HCT116 (cell line): ENCODE measurements at regions not wholly inside any gene's neighbourhood (a gene's known extent, or its start where the extent isn't known, plus 50 kb on each side); places are given as distances from the start of the nearest gene placed in this dataset.

Experiments used
- ATAC-seq: fragments of 200-7000 bp; cut with Tn5 transposase; 2 replicates; pipeline ENCODE4 v1.9.1; 2020; ENCODE audit warnings: mild to moderate bottlenecking, moderate library complexity
- BruUV-seq: library from RNA; stranded (reverse); fragments of 400-500 nt; replicated peaks from 2 replicates; lab custom pipeline; 2021; lab: Mats Ljungman, UMichigan
- CTCF ChIA-PET: fragments of 300-600 bp; sonication (Branson Sonifier 250); formaldehyde crosslinking; loops from one replicate; lab custom pipeline; 2021; ENCODE audit warnings: antibody characterized with exemption; lab: Charles Lee
- POLR2A ChIA-PET: fragments of 300-600, 350-600 bp; sonication (Branson Sonifier 250); formaldehyde crosslinking; loops from one replicate; lab custom pipeline; 2021; ENCODE audit warnings: antibody characterized with exemption; lab: Charles Lee
- RAD21 ChIA-PET, 2 experiments: fragments of 300-600 bp; sonication (Branson Sonifier 250); formaldehyde crosslinking; loops; one replicate each; lab custom pipeline; 2023; ENCODE audit warnings: low total read pairs in 2 of 2; ENCODE audit not compliant: uncharacterized antibody in 2 of 2, unreplicated experiment in 2 of 2, low non-redundant PET in 1 of 2; lab: Charles Lee
- DNase-seq: peaks from one replicate; pipeline ENCODE4 v3.0.0-alpha.2; 2010; ENCODE audit warnings: low read depth, low spot score
- H2AFZ ChIP-seq: fragments of 200-600 bp; shearing (Covaris generic), sonication (generic); 2 replicates; pipeline ENCODE4 v1.6.1; 2017; ENCODE audit warnings: low read depth, mixed run types, mixed read lengths, antibody characterized with exemption, low read length; ENCODE audit not compliant: poor library complexity, severe bottlenecking
- H3K27ac ChIP-seq: 2 replicates; pipeline ENCODE4 v1.5.1; 2012; ENCODE audit warnings: low read depth, low read length
- H3K27me3 ChIP-seq: fragments of 200-600 bp; sonication (generic); 2 replicates; pipeline ENCODE4 v1.6.1; 2016; ENCODE audit warnings: mixed run types, low read length, mixed read lengths; ENCODE audit not compliant: insufficient read depth
- H3K36me3 ChIP-seq, 2 experiments: fragments of 200-500 bp in 1 of 2; fragments of 200-600 bp in 1 of 2; sonication (Bioruptor generic) in 1 of 2; sonication (generic) in 1 of 2; 2 replicates each; pipeline versions ENCODE4 v1.5.1 to v1.6.1; 2014 to 2016; ENCODE audit warnings: low read length in 2 of 2, inconsistent platforms in 1 of 2, mixed read lengths in 1 of 2, mixed run types in 1 of 2; ENCODE audit not compliant: insufficient read depth in 2 of 2, control insufficient read depth in 1 of 2
- H3K4me1 ChIP-seq, 2 experiments: fragments of 200-600 bp in 1 of 2; sonication (generic) in 1 of 2; 2 replicates each; pipeline versions ENCODE4 v1.5.1 to v1.6.1; 2012 to 2017; ENCODE audit warnings: low read length in 2 of 2, inconsistent platforms in 1 of 2, mild to moderate bottlenecking in 1 of 2, mixed read lengths in 1 of 2, mixed run types in 1 of 2, moderate library complexity in 1 of 2; ENCODE audit not compliant: insufficient read depth in 2 of 2, control insufficient read depth in 1 of 2
- H3K4me2 ChIP-seq: fragments of 200-600 bp; sonication (generic); 2 replicates; pipeline ENCODE4 v1.6.1; 2017; ENCODE audit warnings: mixed run types, low read length, mixed read lengths
- H3K4me3 ChIP-seq, 2 experiments: fragments of 200-600 bp in 1 of 2; sonication (generic) in 1 of 2; replicated peaks in 1 of 2; 2 replicates each; pipeline ENCODE4 v1.5.1; 2011 to 2016; ENCODE audit warnings: low read length in 2 of 2, control low read depth in 1 of 2, low read depth in 1 of 2, mild to moderate bottlenecking in 1 of 2, mixed read lengths in 1 of 2, mixed run types in 1 of 2
- H3K79me2 ChIP-seq: fragments of 200-600 bp; sonication (generic); 2 replicates; pipeline ENCODE4 v1.6.1; 2017; ENCODE audit warnings: mild to moderate bottlenecking, mixed run types, low read length, moderate library complexity, mixed read lengths; ENCODE audit not compliant: insufficient read depth
- H3K9ac ChIP-seq: fragments of 200-600 bp; sonication (generic); 2 replicates; pipeline ENCODE4 v1.6.1; 2016; ENCODE audit warnings: low read length, mixed read lengths
- H3K9me2 ChIP-seq: fragments of 200-600 bp; sonication (generic), shearing (Covaris generic); 2 replicates; pipeline ENCODE4 v1.6.1; 2017; ENCODE audit warnings: mixed run types, mild to moderate bottlenecking, moderate library complexity; ENCODE audit not compliant: insufficient read depth
- H3K9me3 ChIP-seq, 2 experiments: fragments of 200-500 bp in 1 of 2; fragments of 200-600 bp in 1 of 2; sonication (Bioruptor generic) in 1 of 2; sonication (generic) in 1 of 2; 2 replicates each; pipeline ENCODE4 v1.6.1; 2014 to 2017; ENCODE audit warnings: low read length in 2 of 2, mixed read lengths in 2 of 2, inconsistent platforms in 1 of 2, low read depth in 1 of 2, mild to moderate bottlenecking in 1 of 2, mixed run types in 1 of 2, moderate library complexity in 1 of 2; ENCODE audit not compliant: control insufficient read depth in 1 of 2, insufficient read depth in 1 of 2
- H4K20me1 ChIP-seq: fragments of 200-600 bp; sonication (generic), shearing (Covaris generic); 2 replicates; pipeline ENCODE4 v1.6.1; 2017; ENCODE audit warnings: mixed run types, mild to moderate bottlenecking, moderate library complexity; ENCODE audit not compliant: insufficient read depth
- CEBPB ChIP-seq: IDR thresholded peaks from 2 replicates; pipeline ENCODE4 v1.6.1; 2012; ENCODE audit warnings: low read depth
- EGR1 ChIP-seq: IDR thresholded peaks from 2 replicates; pipeline ENCODE4 v1.6.1; 2012; ENCODE audit warnings: low read depth
- POLR2A ChIP-seq: IDR thresholded peaks from 2 replicates; pipeline ENCODE4 v1.7.0; 2011; ENCODE audit warnings: borderline replicate concordance; ENCODE audit not compliant: insufficient read depth, insufficient read length; ENCODE audit errors: extremely low read depth
- SIN3A ChIP-seq: IDR thresholded peaks from 2 replicates; pipeline ENCODE4 v1.6.1; 2012; ENCODE audit warnings: low read depth
- TCF7L2 ChIP-seq: IDR thresholded peaks from 2 replicates; pipeline ENCODE4 v1.7.0; 2011; ENCODE audit warnings: borderline replicate concordance, inconsistent platforms; ENCODE audit not compliant: insufficient read depth, insufficient read length; ENCODE audit errors: extremely low read depth
- YY1 ChIP-seq: IDR thresholded peaks from 2 replicates; pipeline ENCODE4 v1.6.1; 2011; ENCODE audit warnings: low read length, low read depth, moderate library complexity, mild to moderate bottlenecking; ENCODE audit not compliant: insufficient replicate concordance; ENCODE audit errors: extremely low read depth
- ZFX ChIP-seq: fragments of 450-650 bp; IDR thresholded peaks from 2 replicates; pipeline ENCODE4 v1.6.1; 2017
- ZNF274 ChIP-seq: fragments of 200-500 bp; sonication (Bioruptor generic); IDR thresholded peaks from 2 replicates; pipeline ENCODE4 v1.6.1; 2014; ENCODE audit warnings: mild to moderate bottlenecking, low read depth, low read length, inconsistent platforms
- intact Hi-C: fragments of 100-400 bp; cut with micrococcal nuclease; formaldehyde crosslinking; loops from 2 replicates; pipeline ENCODE4 v1.10.0; 2022
- TF ChIP-seq, protein P1 (sequence below), 3 experiments: fragments of 200-600 bp in 1 of 3; sonication (generic) in 1 of 3; IDR thresholded peaks in 2 of 3; conservative IDR thresholded peaks in 1 of 3; 2 replicates each; pipeline ENCODE4 v1.5.1; 2012 to 2017; ENCODE audit warnings: low read depth in 2 of 3, low read length in 2 of 3, antibody characterized with exemption in 1 of 3, borderline replicate concordance in 1 of 3, control low read depth in 1 of 3, mild to moderate bottlenecking in 1 of 3, mixed read lengths in 1 of 3, mixed run types in 1 of 3, moderate library complexity in 1 of 3; ENCODE audit not compliant: insufficient read depth in 1 of 3

DNA sequence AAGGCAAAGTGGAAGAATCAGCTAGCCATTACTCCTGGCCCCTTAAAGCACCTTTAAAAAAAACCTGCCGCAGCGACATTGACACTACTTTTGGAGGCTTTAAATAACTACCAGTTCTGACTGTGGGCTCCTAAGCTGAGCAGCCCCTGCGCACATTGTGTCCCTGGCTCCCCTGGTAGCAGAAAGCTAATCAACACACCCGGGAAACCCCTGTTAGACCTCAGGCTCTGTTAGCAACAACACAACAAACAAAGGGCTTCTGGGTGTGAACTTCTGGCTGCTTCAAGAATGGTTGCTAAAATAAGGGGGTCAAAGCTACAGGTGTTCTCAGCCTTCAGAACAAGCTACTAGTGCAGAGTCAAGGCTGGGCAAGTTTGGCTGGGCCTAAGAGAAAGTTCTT, 83.6 kb downstream of the TMEM100 start:
- TF ChIP-seq CEBPB (no peak), EGR1 (no peak), SIN3A (no peak), ZFX (no peak), TCF7L2 (no peak), ZNF274 (no peak), YY1 (no peak), POLR2A (no peak)
- TF ChIP-seq, protein P1, sequence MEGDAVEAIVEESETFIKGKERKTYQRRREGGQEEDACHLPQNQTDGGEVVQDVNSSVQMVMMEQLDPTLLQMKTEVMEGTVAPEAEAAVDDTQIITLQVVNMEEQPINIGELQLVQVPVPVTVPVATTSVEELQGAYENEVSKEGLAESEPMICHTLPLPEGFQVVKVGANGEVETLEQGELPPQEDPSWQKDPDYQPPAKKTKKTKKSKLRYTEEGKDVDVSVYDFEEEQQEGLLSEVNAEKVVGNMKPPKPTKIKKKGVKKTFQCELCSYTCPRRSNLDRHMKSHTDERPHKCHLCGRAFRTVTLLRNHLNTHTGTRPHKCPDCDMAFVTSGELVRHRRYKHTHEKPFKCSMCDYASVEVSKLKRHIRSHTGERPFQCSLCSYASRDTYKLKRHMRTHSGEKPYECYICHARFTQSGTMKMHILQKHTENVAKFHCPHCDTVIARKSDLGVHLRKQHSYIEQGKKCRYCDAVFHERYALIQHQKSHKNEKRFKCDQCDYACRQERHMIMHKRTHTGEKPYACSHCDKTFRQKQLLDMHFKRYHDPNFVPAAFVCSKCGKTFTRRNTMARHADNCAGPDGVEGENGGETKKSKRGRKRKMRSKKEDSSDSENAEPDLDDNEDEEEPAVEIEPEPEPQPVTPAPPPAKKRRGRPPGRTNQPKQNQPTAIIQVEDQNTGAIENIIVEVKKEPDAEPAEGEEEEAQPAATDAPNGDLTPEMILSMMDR (IDR thresholded peaks at IDR 0.05 in 2 of 3, conservative IDR thresholded peaks at IDR 0.05 in 1 of 3; ENCODE audit: borderline replicate concordance in 1 of 3, insufficient read depth in 1 of 3, low read depth in 2 of 3, low read length in 2 of 3), result no peak
- TF ChIP-seq, all 23 proteins: peak for 0
- H3K27me3 ChIP-seq, result peaks cover 59% of the 10 kb centered on the region

More for the DNA sequence above, 83.6 kb downstream of the TMEM100 start:
- Histone ChIP-seq H3K79me2 (no peaks in the 10 kb centered on the region), H3K36me3 (no peaks in the 10 kb centered on the region), H3K9me2 (no peaks in the 10 kb centered on the region), H3K4me1 (no peaks in the 10 kb centered on the region), H3K27ac (no peak overlapping the region), H2AFZ (no peak overlapping the region), H3K9me3 (no peaks in the 10 kb centered on the region), H3K4me3 (no peak overlapping the region), H3K9ac (no peak overlapping the region), H4K20me1 (no peaks in the 10 kb centered on the region), H3K4me2 (no peak overlapping the region)
- ATAC-seq (no peak), DNase-seq (no peak)
- ChIA-PET POLR2A (no interaction called here), CTCF (no interaction called here), RAD21 (no interaction called here)
- BruUV-seq, result no TSS peak
- intact Hi-C loops, result no loop called here
